ENCODE measurements at regions not wholly inside any gene's neighbourhood (a gene's known extent, or its start where the extent isn't known, plus 50 kb on each side); places are given as distances from the start of the nearest gene placed in this dataset.

DNA sequence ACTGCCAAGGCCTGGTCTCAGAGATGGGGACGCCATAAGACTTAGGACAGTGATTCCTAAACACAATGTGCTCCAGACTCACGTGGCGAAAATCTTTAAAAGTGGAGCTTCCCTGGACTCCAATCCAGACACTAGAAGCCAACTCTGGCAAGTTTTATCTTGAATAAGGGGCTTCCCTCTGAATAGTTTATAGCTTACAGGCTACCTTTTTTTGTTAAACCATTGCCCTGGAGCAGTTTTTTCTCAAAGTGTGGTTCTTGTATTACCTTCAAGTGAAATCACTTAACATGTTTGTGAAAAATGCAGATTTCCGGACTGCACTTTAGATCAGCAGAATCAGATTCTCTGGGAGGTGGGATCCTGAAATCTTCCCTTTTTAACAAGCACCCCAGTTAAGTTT is 171.7 kb upstream of the PHF14 start:
- DNase-seq, result no peak
- no peak overlapping the region for H3K27ac ChIP-seq
- H3K27me3 ChIP-seq (ENCODE audit: insufficient read depth, low read depth, severe bottlenecking), result no peaks in the 10 kb centered on the region
- TF ChIP-seq, protein P1, sequence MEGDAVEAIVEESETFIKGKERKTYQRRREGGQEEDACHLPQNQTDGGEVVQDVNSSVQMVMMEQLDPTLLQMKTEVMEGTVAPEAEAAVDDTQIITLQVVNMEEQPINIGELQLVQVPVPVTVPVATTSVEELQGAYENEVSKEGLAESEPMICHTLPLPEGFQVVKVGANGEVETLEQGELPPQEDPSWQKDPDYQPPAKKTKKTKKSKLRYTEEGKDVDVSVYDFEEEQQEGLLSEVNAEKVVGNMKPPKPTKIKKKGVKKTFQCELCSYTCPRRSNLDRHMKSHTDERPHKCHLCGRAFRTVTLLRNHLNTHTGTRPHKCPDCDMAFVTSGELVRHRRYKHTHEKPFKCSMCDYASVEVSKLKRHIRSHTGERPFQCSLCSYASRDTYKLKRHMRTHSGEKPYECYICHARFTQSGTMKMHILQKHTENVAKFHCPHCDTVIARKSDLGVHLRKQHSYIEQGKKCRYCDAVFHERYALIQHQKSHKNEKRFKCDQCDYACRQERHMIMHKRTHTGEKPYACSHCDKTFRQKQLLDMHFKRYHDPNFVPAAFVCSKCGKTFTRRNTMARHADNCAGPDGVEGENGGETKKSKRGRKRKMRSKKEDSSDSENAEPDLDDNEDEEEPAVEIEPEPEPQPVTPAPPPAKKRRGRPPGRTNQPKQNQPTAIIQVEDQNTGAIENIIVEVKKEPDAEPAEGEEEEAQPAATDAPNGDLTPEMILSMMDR (IDR thresholded peaks at IDR 0.05; ENCODE audit: low read depth, low read length), result no peak
- no peaks in the 10 kb centered on the region for H3K9me3 ChIP-seq (ENCODE audit: severe bottlenecking)
- no peaks in the 10 kb centered on the region for H3K36me3 ChIP-seq
- H3K4me3 ChIP-seq (ENCODE audit: low read depth, low read length), result no peak overlapping the region

DNA sequence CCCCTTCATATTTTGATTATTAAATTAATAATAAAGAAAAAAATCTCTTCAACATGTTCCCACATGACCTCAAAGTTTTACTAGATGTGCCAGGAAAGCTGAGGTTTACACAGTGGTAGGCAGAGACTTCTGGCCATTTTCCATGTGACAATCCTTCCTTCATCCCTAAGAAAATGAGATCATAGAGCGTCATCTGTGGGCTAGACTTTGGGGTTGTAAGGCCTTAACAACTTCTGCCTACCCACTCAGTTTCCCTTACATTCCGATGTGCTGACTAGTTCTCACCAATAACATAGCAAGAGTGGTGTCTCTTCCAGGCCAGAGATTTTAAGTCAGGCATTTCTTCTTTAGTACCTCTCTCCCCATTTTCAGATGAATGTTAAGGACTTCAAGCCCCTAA is 171.1 kb upstream of the PHF14 start:
- no peak overlapping the region for H3K4me3 ChIP-seq (ENCODE audit: low read depth, low read length)
- H3K27ac ChIP-seq, result no peak overlapping the region
- no peaks in the 10 kb centered on the region for H3K36me3 ChIP-seq
- no peak for DNase-seq
- H3K27me3 ChIP-seq (ENCODE audit: insufficient read depth, low read depth, severe bottlenecking), result no peaks in the 10 kb centered on the region
- TF ChIP-seq, protein P1 (IDR thresholded peaks at IDR 0.05; ENCODE audit: low read depth, low read length), result no peak
- no peaks in the 10 kb centered on the region for H3K9me3 ChIP-seq (ENCODE audit: severe bottlenecking)

DNA sequence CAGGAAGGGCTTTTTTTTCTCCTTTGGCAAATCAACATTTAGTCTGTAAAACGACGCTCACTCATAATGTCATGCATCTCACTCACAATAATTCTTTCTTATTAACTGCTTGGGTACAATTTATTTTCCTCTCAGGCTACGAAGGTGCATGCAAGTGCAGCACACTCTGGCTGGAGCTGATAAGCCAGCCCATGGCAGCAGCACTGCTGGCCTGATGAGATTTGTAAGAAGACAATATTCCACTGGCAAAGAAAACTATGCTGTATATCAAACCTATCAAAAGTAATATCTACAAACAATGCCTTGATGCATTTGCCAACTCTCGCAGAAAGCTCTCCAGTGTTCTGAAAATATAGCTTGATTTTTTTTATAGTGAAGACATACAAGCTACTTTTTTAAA is 170.0 kb upstream of the PHF14 start:
- no peaks in the 10 kb centered on the region for H3K36me3 ChIP-seq
- H3K27me3 ChIP-seq (ENCODE audit: insufficient read depth, low read depth, severe bottlenecking), result no peaks in the 10 kb centered on the region
- H3K4me3 ChIP-seq (ENCODE audit: low read depth, low read length), result no peak overlapping the region
- H3K9me3 ChIP-seq (ENCODE audit: severe bottlenecking), result no peaks in the 10 kb centered on the region
- H3K27ac ChIP-seq, result no peak overlapping the region
- DNase-seq, result no peak
- TF ChIP-seq, protein P1 (IDR thresholded peaks at IDR 0.05; ENCODE audit: low read depth, low read length), result no peak

DNA sequence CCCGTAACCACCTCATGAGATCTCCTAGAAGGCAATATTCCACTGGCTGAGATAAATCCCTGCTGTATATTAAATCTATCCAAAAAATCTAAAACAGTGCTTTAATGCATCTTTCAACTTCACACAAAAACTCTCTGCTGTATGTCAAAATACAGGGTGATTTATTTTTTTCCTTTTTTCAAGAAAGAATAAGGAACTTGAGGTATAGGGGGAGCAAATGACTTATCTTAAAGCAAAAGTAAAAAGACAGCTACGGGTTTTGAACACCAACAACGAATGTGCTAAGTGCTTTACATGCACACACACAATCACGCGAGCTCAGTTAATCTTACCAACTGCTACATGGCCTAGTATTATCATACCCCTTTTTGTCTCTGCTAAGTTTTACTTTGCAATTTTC is 168.9 kb upstream of the PHF14 start:
- Histone ChIP-seq H3K9me3 (ENCODE audit: severe bottlenecking) (no peaks in the 10 kb centered on the region), H3K27me3 (ENCODE audit: insufficient read depth, low read depth, severe bottlenecking) (no peaks in the 10 kb centered on the region), H3K4me3 (ENCODE audit: low read depth, low read length) (no peak overlapping the region), H3K27ac (no peak overlapping the region), H3K36me3 (no peaks in the 10 kb centered on the region)
- DNase-seq, result no peak
- TF ChIP-seq, protein P1 (IDR thresholded peaks at IDR 0.05; ENCODE audit: low read depth, low read length), result no peak

DNA sequence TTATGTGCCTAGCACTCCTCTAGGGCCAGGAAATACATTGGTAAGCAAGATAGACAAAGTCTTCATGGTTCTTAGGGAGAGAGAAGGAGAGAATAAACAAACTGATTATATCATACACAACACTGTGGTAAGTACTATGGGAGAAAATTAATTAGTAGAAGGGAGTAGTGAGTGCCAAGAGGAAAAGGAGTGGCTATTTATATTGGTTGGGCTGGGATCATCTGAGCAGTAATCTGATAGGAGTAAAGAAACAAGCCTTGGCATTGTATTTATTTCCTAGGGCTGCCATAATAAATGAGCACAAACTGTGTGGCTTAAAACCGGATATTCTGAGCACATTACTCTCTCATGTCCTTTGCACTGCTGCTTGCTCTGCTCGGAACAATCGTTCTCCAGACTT is 158.1 kb upstream of the PHF14 start:
- Histone ChIP-seq H3K27ac (no peak overlapping the region), H3K4me3 (ENCODE audit: low read depth, low read length) (no peak overlapping the region), H3K27me3 (ENCODE audit: insufficient read depth, low read depth, severe bottlenecking) (no peaks in the 10 kb centered on the region), H3K36me3 (no peaks in the 10 kb centered on the region), H3K9me3 (ENCODE audit: severe bottlenecking) (no peaks in the 10 kb centered on the region)
- TF ChIP-seq, protein P1 (IDR thresholded peaks at IDR 0.05; ENCODE audit: low read depth, low read length), result no peak
- no peak for DNase-seq

DNA sequence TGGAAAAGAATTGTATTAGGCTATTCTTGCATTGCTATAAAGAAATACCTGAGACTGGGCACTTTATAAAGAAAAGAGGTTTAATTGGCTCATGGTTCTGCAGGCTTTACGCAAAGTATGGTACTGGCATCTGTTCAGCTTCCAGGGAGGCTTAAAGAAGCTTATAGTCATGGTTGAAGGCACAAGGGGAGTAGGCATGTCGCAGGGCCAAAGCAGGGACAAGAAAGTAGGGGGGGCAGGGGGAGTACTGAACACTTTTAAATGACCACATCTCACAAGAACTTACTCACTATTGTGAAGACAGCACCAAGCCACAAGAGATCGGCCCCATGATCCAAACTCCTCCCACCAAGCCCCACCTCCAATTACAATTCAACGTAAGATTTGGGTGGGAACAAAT is 152.5 kb upstream of the PHF14 start:
- DNase-seq, result peak; percentile 76
- Histone ChIP-seq H3K36me3 (no peaks in the 10 kb centered on the region), H3K4me3 (ENCODE audit: low read depth, low read length) (no peak overlapping the region), H3K27me3 (ENCODE audit: insufficient read depth, low read depth, severe bottlenecking) (no peaks in the 10 kb centered on the region), H3K27ac (peak overlapping the region; percentile 38), H3K9me3 (ENCODE audit: severe bottlenecking) (no peaks in the 10 kb centered on the region)
- TF ChIP-seq, protein P1 (IDR thresholded peaks at IDR 0.05; ENCODE audit: low read depth, low read length), result no peak
